DMS 273 treated with DMSO at 0.1 percent for 48 hours (cell line): ENCODE measurements at regions not wholly inside any gene's neighbourhood (a gene's known extent, or its start where the extent isn't known, plus 50 kb on each side); places are given as distances from the start of the nearest gene placed in this dataset.

Source experiments
- DNase-seq: peaks from one replicate; lab custom pipeline; 2025; lab: John Stamatoyannopoulos, UW

DNA sequence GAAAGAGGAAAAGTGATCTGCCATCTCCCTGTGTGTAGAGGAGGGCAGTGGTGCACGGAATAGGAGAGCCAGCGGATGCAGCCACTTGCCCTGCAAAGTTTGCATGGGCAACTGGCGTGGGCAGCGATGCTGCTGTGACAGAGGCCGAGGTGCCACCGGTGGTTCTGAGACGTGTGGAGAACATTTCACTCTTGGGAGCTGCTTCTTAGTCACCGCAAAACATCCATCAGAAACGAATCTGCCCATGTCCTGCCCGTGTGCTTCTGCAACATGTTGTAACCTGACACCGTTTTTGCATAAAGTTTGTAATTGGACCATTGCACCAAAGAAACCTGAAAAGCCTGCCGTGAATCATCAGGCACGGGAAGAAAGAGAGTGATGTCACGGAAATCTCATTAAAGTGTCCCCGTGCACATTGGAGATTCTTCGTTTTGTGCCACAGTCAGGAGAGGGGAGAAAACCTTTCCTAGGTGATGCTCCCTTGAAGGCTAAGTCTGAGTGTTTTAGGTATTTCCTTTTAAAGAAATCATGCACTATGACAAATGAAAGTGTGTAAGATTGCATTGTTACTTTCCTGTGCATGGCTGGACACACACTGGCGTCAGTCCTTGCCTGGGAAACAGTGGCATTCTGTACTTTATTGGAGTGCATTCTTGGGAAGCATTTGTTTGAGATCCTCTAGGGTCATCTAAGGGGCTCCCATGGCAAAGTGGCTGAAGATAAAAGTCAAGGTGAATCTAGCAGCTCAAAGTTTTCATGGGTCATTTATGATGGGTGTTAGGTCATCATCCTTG, 302.6 kb downstream of the KLF6 start:
- DNase-seq = peak; percentile 2

DNA sequence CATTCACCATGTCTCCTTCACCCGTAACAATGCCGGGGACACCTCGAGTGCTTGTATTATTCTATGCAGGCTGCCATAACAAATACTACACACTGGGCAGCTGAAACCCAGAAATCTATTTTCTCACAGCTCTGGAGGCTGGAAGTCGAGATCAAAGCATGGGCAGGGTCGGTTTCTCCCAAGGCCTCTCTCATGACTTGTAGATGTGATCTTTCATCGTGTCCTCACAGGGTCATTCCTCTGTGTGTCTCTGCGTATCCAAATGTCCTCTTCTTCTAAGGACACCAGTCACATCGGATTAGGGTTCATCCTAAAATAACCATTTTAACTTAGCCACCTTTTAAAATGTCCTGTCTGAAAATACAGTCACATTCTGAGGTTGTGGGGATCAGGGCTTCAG, 303.5 kb downstream of the KLF6 start:
- no peak for DNase-seq

DNA sequence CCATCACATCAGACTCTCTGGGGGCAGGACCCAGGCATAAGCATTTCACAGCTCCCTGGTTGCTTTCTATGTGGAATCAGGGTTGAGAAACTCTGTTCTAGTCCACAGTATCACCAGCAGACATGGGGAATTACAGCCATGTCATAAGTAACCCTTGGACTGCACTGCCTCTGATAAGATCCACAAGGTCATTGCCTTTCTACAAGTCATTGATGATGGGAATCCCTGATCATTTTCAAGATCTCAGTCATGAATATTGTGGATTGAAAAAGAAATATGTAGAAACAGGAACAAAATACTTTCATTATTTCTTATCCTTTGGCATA, 304.1 kb downstream of the KLF6 start:
- DNase-seq = no peak

DNA sequence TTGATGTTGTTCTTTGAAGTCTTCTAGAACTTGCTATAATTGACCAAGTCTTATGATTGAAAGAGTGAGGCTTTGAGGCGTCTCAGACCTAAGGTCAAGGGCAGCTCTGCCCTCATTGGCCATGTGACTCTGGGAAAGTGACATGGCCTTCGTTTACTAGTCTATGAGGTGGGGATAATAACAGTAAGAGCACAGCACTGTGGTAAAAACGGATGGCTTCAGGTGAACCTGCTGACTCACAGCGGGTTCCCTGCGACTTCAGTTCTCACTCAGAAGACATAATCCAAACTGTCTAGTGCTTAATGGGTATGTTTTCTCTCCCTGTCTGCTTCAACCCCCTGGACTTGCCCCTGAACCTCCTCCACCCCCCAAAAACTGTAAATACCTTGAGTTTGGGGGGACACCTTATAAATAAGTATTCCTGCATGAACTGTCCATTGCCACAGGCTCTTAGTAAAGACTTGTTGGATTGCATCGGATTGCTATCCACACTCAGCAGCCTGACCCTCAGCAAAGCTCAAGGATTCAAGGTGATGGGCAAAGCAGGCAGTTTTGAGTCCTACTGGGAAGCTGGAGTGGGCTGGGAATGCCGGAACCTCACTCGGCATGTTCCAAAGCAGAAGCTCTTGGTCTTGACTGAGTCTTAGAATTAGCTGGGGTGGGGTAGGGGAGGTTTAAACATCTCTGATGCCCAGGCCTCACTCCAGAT, 304.6 kb downstream of the KLF6 start:
- no peak for DNase-seq

DNA sequence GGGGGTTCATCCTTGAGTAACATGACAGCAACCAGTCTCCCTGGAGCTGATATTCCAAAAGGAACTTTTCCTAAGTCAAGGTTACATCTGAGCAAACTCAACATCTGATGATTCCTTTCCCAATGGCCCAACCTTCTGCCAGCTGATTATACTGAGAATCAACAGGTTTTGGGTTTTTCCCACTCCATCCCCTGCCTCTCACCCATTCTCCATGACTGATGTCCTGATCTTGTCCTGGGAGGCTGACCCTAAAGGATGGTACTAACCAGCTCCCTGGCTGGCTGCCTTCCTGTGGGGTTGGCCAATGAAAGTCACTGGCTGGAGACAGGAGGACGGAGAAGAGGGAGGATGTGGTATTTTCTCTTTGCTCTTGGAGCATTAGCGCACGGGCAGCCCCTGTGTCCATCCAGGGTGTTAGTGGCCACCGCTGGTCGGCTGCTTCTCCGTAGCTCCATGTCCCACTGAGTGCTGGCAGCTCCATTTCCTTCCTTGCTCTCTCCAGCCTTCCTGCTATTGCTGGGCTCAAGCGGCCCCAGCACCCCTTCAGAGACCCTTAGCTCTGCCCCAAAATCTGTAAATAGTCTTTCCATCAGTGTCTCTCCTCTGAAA, 306.2 kb upstream of the PITRM1 start:
- DNase-seq = no peak

DNA sequence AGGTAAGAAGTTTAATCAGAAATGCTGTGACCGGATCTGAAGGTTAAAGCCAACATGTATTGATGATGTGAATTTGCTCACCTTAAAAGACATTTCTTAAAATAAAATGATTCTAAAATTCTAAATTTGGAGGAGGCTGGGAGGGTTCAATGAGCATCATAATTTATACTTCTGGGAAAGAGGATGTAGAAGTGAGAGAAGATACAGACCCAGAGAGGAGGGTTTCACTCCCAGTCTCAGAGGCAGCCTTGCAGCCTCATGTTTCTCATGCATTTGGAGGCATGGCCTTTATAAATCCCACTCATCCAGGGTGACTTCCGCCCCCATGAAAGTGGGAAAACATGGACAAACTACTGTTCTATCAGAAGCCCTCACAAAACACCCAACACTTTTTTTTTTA, 305.6 kb upstream of the PITRM1 start:
- DNase-seq = no peak

DNA sequence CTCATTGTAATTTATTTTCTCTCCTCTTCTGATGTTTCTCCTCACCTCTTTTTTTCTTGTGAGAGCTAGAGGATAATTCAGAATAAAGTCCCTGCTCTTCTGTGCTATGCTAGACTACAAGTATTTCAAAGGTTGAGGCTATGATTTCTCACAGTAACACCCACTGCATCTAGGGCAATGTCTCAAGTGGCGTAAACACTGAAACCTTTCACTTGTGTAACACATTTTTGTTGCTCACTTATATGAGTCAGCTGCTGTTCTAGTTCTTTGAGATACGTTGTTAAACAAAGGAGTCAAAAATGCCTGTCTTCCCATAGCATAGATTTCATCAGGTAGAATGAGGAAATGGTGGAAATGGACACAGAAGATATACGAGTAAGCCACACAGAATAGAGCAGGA, 305.1 kb upstream of the PITRM1 start:
- no peak for DNase-seq

DNA sequence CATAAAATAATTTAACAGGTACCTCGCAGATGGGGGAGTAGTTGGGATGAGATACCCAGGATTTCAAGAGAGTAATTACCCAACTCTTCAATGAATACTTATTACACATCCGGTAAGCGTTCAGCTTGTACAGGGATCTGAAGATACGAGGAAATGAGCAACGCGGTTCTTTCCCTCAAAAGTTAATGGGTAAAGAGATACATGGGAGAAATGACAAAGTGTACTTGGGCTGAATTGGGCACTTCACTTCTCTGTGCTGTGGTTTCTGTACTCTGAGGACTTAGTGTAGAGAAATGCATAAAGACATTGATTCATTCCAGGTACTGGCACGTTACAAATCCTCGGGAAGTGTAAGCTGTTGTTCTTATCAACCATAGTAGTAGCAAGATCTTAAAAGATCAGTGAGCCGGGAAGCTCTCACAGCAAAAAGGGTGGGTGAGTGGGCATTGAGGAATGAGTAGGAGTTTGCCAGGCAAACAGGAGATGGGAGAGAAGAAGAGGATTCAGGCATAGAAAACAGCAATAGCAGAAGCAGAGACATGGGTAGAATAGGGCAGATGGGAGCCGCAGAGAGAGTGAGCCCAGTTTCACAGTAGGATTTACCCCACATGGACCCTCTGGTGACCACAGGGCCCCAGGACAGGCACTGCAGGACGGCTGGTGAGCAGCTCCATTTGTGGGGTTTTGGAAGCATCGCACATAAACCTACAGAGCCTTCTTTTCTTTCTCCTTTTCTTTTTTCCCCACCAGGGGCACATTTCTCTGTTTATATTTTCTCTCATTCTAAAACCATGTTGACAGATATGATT, 304.3 kb upstream of the PITRM1 start:
- no peak for DNase-seq

DNA sequence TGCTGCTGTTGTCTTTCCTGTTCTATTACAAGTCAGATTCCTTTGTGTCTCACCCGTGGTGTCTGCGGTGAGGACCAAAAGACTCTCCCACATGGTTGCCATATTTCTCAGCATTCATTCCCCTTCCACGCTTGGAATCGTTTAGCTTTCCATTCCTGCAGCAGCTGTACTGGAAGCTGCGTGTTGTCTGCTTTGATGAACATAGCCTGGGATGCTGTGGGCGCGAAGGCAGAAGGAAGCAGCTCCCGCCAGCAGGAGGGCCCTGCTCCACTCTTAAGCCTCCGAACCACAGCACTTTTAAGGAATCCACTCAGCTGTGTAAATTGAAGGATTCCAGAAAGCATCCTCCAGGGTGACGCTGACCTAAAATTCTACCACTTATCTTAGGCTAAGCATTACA, 303.6 kb upstream of the PITRM1 start:
- DNase-seq = no peak

DNA sequence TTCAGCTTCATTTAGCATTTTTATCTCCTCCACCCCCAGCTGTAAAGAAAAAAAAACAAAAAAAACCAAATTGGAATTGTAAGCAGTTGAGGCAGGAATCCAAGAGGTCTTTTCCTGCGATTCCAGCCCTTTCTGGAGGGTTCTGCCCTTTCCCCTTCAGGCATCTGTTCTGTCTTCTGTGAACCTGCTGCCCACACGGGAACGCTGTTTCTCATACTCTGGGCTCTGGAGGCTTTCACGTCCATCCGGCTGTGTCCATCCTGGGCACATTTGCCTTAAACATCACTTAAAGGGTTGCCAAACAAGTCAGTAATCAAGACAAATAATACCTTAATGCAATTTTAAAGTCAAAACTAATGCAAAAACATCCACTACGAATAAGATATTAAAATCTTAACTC, 302.8 kb upstream of the PITRM1 start:
- no peak for DNase-seq

DNA sequence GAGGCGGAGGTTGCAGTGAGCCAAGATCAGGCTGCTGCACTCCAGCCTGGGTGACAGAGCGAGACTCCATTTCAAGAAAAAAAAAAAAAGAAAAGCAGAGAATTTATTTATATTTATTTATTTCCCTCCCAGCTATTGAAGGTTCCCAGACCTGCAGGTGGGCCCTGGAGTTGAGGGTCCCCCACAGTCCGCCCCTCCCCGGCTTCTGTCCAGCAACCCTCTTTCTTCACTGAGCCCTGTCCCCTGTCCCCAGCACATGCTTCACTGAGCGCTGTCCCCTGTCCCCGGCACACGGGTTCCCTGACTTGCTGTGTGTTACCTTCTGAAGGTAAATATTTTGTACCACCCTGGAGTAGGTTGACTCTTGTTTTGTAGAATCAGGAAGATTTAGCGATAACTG, 301.7 kb upstream of the PITRM1 start:
- DNase-seq = no peak

DNA sequence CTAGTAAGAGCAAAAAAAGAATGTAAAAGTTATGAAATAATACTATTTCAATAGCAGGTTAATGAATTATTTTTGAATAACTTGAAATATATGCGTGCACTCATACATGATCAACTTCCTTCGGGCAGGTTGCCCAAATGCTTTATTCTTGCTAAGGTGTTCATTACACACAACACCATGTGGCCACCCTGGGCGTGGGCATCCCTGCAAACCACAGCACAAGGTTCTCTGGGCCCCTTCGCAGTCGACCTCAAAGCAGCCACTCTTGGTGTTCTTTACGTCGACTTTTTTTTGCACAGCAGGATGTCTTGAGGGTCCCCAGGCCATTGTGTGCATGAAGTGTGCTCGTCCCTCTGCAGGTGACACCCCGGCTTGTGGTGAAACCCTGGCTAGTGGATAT, 300.7 kb upstream of the PITRM1 start:
- no peak for DNase-seq

DNA sequence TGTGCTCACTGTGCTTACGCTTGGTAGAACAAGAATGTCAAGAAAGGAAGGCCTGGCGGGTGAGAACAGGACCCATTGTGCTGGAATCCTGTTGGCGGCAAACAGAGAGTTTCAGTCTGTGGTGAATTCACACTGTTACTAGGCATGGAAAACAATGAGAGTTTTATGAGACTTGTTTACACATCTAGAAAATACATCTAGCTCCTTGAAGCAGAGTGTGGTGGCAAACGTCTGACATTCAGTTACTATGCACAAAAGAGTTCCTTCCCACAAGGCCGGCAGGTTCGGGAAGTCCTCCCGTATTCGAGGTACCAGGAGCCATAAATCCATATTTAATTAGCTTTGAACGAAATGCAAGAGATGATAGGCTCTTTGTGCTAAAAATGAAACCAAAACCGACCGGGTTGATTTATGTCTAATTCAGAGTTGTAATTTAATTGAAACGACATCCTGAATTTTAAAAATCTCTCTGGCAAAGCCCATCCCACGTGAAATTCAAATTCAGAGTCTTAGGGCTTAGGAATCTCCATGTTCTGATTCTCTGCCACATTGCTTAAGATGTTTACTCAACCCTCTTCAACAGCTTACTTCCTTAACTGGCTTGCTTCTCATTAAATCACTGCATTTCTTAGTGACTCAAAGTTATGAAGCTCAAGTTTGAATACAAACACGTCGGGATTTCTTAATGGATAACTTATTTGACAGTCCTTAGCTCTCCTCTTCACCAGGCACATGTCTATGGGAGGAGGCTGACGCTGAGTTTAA, 299.9 kb upstream of the PITRM1 start:
- no peak for DNase-seq

DNA sequence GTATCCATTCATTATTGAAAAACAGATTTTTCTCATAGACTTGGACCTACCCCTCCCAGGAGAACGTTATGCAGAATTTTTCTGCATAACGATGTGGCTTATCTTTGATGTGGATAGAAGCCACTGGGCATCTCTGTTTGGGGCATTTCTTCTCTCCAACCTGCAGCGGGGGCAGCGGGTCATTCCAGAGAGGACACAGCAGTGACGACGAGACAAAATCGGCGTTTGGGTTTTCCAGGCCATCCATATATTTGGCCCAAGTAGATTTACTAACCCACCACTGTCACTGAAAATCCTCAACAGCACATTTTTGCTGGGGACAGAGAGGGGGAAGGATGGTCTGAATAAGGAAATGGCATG, 299.3 kb upstream of the PITRM1 start:
- no peak for DNase-seq

DNA sequence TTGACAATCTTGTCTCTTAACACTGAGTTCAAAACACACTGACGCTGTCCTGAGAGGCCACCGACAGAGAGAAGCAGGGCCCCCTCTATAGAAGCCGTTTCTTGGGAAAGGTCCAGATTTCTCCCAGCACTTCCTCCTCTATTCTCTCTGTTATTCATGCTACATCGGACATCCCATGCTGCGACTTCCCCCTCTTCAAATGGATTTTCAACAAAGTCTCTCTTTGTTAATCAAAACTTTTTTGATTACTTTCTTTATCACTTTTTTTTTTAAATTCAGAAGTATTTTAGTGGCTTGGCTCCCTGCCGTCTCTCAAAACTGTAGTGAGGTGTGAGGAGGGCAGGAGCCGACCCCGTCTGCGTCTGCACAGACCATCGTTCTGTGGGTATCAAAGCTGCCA, 298.9 kb upstream of the PITRM1 start:
- DNase-seq = no peak

DNA sequence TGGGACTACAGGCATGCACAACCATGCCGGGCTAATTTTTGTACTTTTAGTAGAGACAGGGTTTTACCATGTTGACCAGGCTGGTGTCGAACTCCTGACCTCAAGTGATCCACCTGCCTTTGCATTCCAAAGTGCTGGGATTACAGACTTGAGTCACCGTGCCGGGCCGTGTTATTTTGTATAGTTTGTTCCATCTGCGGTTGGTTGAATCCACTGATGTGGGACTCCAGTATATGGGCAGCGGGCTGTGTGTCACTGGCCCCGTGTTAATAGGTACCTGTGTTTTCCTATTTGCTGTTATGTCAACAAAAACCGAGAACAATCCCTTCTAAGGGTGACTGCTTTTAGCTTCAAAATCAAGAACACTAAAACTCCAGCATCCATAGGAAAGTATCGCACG, 297.6 kb upstream of the PITRM1 start:
- DNase-seq = no peak

DNA sequence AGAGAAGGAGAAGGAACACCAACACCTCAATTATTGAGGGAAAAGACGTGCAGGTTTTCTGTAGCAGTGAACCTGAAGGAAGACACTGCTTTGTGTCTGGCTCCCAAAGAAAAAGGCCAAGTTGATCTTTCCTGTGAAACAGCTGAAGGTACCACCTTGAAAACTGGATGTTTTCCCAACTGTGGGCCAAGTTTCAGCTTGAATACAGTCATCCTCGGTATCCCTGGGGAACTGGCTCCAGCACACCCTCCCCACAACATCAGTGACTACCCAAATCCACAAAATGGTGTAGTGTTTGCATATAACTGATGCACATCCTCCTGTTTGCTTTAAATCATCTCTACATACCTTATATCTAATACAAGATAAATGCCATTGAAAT, 297.0 kb upstream of the PITRM1 start:
- no peak for DNase-seq

DNA sequence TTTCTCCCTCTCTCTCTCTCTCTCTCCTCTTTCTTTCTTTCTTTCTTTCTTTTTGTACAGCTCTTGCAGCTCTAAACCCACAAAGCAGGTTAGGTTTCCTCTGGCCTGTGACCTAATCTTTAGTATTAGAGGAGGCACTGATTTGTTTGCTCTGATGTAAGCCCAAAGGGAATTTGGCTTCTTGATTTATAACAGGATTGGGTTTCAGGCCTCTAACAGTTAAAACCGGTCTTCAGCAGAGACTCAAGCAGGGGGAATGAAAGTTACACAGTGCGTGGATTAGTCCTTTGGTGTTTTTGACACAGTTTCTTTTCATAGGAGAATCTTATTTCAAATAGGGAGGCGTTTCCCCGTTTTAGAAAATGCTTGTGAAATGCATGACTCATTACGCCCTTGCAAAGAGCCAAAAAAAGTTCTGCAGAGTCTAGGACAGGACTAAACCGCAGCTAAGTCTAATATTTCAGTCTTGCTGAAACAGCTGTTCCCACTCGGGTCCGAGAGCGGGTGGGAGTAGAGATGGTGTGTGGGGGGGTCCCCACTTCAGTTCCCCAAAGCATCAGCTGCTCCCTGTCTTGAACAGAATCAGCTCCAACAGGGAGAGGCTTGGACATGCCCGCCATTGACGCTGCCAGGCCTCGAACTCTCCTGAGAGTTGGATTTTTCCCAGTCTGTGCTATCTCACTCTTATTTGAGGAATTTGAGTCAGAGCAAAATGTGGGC, 296.5 kb upstream of the PITRM1 start:
- DNase-seq = no peak

DNA sequence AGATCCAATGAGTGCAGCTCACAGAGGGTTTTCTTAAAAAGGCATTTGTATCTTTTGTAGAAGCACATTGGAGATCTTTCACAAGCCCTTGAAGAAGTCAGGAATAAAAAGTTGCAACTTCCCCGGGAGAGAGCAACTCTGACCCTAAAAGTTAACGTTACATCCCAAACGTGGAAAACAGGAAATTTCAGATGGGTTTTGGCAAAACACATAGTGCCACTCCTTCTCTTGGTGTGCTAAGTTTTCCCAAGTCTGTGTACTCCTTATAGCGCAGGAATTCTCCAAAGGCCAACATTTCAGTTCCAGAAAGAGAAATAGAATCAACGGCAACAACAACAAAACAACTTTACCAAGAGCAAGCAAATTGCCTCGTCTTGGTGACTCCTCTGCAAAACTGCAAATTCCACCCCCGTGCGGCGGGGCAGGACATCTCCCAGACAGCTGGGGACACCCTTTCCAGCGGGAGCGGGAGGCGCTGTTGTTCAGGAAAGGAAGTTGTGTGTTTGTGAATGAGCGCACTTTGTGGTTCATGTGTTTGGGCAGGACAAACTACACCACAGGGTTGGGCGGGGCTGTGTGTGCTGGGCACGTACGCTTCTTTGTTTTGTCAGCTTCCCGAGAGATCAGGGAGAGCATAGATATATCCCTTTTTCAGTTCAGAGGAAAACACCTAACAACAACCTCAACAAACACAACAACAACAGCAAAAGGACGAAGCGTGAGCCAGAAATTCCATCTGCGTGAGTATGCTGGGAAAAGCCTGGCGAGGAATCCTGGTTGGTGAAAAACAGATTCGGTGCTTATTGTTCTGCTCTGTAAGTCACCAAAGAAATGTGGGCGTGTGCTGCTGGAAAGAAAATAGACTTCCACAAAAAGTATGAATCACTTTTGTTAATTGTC, 294.7 kb upstream of the PITRM1 start:
- no peak for DNase-seq

DNA sequence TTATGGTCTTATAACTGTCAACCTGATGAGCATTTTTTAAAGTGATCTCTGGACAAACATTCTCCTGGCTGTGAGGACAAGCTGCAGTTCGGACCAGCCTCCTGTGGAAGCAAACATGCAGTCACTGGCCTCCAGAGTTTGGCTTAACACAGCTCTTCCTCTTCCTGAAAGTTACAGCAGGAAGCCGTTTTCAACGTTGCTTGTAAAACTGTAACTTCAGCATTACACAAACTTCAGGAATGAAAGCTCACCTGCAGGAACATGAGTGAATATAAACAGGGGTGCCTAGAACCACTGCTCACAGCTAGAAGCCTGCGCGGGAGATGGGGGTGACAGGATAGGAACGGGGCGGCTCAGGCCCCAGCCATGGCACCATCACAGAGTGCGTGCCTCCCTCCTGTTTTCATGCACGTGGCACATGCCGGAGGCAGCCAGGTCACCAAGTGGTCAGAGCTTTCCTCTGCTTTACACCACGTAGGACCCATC, 292.9 kb upstream of the PITRM1 start:
- DNase-seq = no peak
